ENCODE measurements at regions not wholly inside any gene's neighbourhood (a gene's known extent, or its start where the extent isn't known, plus 50 kb on each side); places are given as distances from the start of the nearest gene placed in this dataset.

DNA sequence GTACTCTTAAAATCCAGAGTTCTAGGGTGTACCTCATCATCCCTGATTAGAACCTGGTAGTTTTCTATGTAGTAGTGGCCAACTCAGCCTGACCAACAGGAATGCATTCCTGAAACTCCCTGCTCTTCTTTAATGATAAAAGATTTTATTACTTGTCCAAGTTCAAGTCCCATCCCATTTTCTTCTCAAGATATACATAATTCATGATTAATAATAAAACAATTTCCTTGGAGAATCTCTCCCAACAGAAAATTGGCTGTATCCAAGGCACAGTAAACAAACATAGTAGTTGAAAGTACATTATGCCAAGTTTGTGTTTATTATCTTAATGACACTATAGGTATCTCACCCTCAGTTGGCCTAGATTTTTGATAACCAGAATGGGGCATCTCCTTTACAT is 714.1 kb upstream of the ADAMTS5 start:
- TF ChIP-seq, protein P1, sequence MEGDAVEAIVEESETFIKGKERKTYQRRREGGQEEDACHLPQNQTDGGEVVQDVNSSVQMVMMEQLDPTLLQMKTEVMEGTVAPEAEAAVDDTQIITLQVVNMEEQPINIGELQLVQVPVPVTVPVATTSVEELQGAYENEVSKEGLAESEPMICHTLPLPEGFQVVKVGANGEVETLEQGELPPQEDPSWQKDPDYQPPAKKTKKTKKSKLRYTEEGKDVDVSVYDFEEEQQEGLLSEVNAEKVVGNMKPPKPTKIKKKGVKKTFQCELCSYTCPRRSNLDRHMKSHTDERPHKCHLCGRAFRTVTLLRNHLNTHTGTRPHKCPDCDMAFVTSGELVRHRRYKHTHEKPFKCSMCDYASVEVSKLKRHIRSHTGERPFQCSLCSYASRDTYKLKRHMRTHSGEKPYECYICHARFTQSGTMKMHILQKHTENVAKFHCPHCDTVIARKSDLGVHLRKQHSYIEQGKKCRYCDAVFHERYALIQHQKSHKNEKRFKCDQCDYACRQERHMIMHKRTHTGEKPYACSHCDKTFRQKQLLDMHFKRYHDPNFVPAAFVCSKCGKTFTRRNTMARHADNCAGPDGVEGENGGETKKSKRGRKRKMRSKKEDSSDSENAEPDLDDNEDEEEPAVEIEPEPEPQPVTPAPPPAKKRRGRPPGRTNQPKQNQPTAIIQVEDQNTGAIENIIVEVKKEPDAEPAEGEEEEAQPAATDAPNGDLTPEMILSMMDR (IDR thresholded peaks at IDR 0.05), result no peak
- TF ChIP-seq POLR2A (IDR thresholded peaks at IDR 0.05) (no peak), EP300 (IDR thresholded peaks at IDR 0.05) (no peak)
